ENCODE measurements at regions not wholly inside any gene's neighbourhood (a gene's known extent, or its start where the extent isn't known, plus 50 kb on each side); places are given as distances from the start of the nearest gene placed in this dataset.

DNA sequence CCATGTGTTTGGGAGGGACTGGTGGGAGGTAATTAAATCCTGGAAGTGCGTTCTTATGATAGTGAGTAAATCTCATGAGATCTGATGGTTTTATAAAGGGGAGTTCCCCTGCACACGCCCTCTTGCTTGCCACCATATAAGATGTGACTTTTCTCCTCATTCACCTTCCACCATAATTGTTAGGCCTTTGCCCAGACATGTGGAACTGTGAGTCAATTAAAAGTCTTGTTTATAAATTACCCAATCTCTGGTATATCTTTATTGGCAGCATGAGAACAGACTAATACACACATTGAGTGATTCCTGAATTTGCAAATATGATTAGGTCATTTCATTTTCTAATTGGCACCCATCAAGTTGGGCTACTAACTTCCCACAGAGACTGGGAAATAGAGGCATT is 977.2 kb downstream of the SLITRK1 start:
- 0% methylated on average over 2 of the region's 2 CpGs for WGBS (ENCODE audit: insufficient coverage, insufficient replicate concordance, low lambda C conversion rate, missing lambda C conversion rate)
- DNase-seq (ENCODE audit: low read depth, low spot score) (no peak), ATAC-seq (no peak), FAIRE-seq (no peak)
- RAD21 ChIA-PET (ENCODE audit: unreplicated experiment), result no interaction called here
- intact Hi-C loops (cut with micrococcal nuclease; ENCODE audit: unreplicated experiment), result no loop called here
- no peaks in the 10 kb centered on the region for H3K79me2 ChIP-seq (ENCODE audit: control insufficient read depth, insufficient read depth, low read length)
- no peaks in the 10 kb centered on the region for H4K20me1 ChIP-seq (ENCODE audit: control insufficient read depth, insufficient read depth)
- no peak overlapping the region for H3K4me3 ChIP-seq
- CTCF ChIA-PET, result interaction anchor here (0.6 kb wide), 1 partner anchor 12 kb away, joined by 3 read pairs; no protein-coding TSS in a partner anchor
- H2AFZ ChIP-seq (ENCODE audit: control insufficient read depth, low read depth, low read length), result no peak overlapping the region
- POLR2A ChIA-PET, result no interaction called here
- BruUV-seq (replicated peaks), result no TSS peak
- H3K9me3 ChIP-seq (replicated peaks; ENCODE audit: control insufficient read depth, insufficient read depth, low read length), result no peaks in the 10 kb centered on the region
- H3K36me3 ChIP-seq (ENCODE audit: control insufficient read depth in 2 of 2, insufficient read depth in 2 of 2, low read length in 1 of 2), result no peaks in the 10 kb centered on the region
- no peak overlapping the region for H3K9ac ChIP-seq (ENCODE audit: control insufficient read depth, insufficient read depth, low read length)
- H3K27me3 ChIP-seq (replicated peaks in 1 of 2; ENCODE audit: control insufficient read depth in 2 of 2, insufficient read depth in 2 of 2, low read length in 1 of 2), result no peaks in the 10 kb centered on the region
- SMC1A ChIA-PET (ENCODE audit: uncharacterized antibody, unreplicated experiment), result no interaction called here
- in situ Hi-C loops (cut with MboI), result no loop called here
- no peak overlapping the region for H3K27ac ChIP-seq (ENCODE audit: control insufficient read depth, insufficient read depth)
- no peak overlapping the region for H3K4me2 ChIP-seq (ENCODE audit: control insufficient read depth, insufficient read depth)
- H3K4me1 ChIP-seq (ENCODE audit: control insufficient read depth, insufficient read depth, low read length), result no peaks in the 10 kb centered on the region
- TF ChIP-seq NBN (IDR thresholded peaks at IDR 0.05) (no peak), RELA (IDR thresholded peaks at IDR 0.05; ENCODE audit: borderline replicate concordance, partially characterized antibody) (no peak), BCLAF1 (IDR thresholded peaks at IDR 0.05) (no peak), SKIL (IDR thresholded peaks at IDR 0.05; ENCODE audit: low read depth, poor library complexity, severe bottlenecking) (no peak), PBX3 (IDR thresholded peaks at IDR 0.05; ENCODE audit: insufficient replicate concordance, low read depth, low read length) (no peak), DPF2 (IDR thresholded peaks at IDR 0.05) (no peak), WRNIP1 (IDR thresholded peaks at IDR 0.05; ENCODE audit: borderline replicate concordance, low read depth, low read length) (no peak), SUZ12 (IDR thresholded peaks at IDR 0.05; ENCODE audit: unreplicated experiment) (no peak), RCOR1 (conservative IDR thresholded peaks at IDR 0.05; ENCODE audit: low read depth, low read length) (no peak), MYC (IDR thresholded peaks at IDR 0.05; ENCODE audit: insufficient read depth, insufficient read length, insufficient replicate concordance, low read length, severe bottlenecking) (no peak), USF1 (IDR thresholded peaks at IDR 0.05; ENCODE audit: borderline replicate concordance, extremely low read length, insufficient read depth, low read depth, low read length) (no peak)
- TF ChIP-seq, protein P1, sequence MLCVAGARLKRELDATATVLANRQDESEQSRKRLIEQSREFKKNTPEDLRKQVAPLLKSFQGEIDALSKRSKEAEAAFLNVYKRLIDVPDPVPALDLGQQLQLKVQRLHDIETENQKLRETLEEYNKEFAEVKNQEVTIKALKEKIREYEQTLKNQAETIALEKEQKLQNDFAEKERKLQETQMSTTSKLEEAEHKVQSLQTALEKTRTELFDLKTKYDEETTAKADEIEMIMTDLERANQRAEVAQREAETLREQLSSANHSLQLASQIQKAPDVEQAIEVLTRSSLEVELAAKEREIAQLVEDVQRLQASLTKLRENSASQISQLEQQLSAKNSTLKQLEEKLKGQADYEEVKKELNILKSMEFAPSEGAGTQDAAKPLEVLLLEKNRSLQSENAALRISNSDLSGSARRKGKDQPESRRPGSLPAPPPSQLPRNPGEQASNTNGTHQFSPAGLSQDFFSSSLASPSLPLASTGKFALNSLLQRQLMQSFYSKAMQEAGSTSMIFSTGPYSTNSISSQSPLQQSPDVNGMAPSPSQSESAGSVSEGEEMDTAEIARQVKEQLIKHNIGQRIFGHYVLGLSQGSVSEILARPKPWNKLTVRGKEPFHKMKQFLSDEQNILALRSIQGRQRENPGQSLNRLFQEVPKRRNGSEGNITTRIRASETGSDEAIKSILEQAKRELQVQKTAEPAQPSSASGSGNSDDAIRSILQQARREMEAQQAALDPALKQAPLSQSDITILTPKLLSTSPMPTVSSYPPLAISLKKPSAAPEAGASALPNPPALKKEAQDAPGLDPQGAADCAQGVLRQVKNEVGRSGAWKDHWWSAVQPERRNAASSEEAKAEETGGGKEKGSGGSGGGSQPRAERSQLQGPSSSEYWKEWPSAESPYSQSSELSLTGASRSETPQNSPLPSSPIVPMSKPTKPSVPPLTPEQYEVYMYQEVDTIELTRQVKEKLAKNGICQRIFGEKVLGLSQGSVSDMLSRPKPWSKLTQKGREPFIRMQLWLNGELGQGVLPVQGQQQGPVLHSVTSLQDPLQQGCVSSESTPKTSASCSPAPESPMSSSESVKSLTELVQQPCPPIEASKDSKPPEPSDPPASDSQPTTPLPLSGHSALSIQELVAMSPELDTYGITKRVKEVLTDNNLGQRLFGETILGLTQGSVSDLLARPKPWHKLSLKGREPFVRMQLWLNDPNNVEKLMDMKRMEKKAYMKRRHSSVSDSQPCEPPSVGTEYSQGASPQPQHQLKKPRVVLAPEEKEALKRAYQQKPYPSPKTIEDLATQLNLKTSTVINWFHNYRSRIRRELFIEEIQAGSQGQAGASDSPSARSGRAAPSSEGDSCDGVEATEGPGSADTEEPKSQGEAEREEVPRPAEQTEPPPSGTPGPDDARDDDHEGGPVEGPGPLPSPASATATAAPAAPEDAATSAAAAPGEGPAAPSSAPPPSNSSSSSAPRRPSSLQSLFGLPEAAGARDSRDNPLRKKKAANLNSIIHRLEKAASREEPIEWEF (IDR thresholded peaks at IDR 0.05; ENCODE audit: insufficient replicate concordance, low read depth, low read length), result no peak

Data from GM12878 (cell line).